OCI-LY7 (cell line): ENCODE measurements at regions not wholly inside any gene's neighbourhood (a gene's known extent, or its start where the extent isn't known, plus 50 kb on each side); places are given as distances from the start of the nearest gene placed in this dataset.
"Not testable (repeated sequence)": the region's sequence is repeated elsewhere in the genome, so short reads cannot be mapped to it uniquely, and the experiment has no call there.

Experiments used
- BruUV-seq: library from RNA; stranded (reverse); fragments of 400-500 nt; replicated peaks from 2 replicates; lab custom pipeline; 2021; lab: Mats Ljungman, UMichigan
- CTCF ChIA-PET: fragments of 300-600 bp; sonication (Branson Sonifier 250); formaldehyde crosslinking; loops from one replicate; lab custom pipeline; 2022; ENCODE audit warnings: antibody characterized with exemption; ENCODE audit not compliant: unreplicated experiment; lab: Charles Lee
- POLR2A ChIA-PET: fragments of 300-600 bp; sonication (Branson Sonifier 250); formaldehyde crosslinking; loops from one replicate; lab custom pipeline; 2022; ENCODE audit warnings: antibody characterized with exemption; lab: Charles Lee
- DNase-seq: peaks from one replicate; pipeline ENCODE4 v3.0.0-alpha.2; 2015; ENCODE audit warnings: low spot score
- H2AFZ ChIP-seq: fragments of 200-600 bp; sonication (generic), shearing (Covaris generic); 2 replicates; pipeline ENCODE4 v1.6.1; 2014; ENCODE audit warnings: mild to moderate bottlenecking, antibody characterized with exemption, low read length, moderate library complexity
- H3K27ac ChIP-seq: fragments of 200-600 bp; sonication (generic); 2 replicates; pipeline ENCODE4 v1.5.1; 2014; ENCODE audit warnings: mixed run types, low read depth, mild to moderate bottlenecking, moderate library complexity, low read length, inconsistent platforms; ENCODE audit not compliant: poor library complexity, severe bottlenecking
- H3K36me3 ChIP-seq: fragments of 200-600 bp; sonication (generic); 2 replicates; pipeline ENCODE4 v1.6.1; 2014; ENCODE audit warnings: mild to moderate bottlenecking, antibody characterized with exemption, low read length, moderate library complexity, mixed read lengths; ENCODE audit not compliant: insufficient read depth
- H3K4me1 ChIP-seq: fragments of 200-600 bp; sonication (generic); 2 replicates; pipeline ENCODE4 v1.5.1; 2014; ENCODE audit warnings: mild to moderate bottlenecking, low read length; ENCODE audit not compliant: insufficient read depth, poor library complexity, severe bottlenecking
- H3K4me2 ChIP-seq: fragments of 200-600 bp; sonication (generic); 2 replicates; pipeline ENCODE4 v1.6.1; 2014; ENCODE audit warnings: mild to moderate bottlenecking, low read length
- H3K4me3 ChIP-seq: fragments of 200-600 bp; sonication (generic); 2 replicates; pipeline ENCODE4 v1.5.1; 2014; ENCODE audit warnings: mild to moderate bottlenecking, low read depth, low read length; ENCODE audit not compliant: poor library complexity, severe bottlenecking
- H3K79me2 ChIP-seq: fragments of 200-600 bp; sonication (generic); 2 replicates; pipeline ENCODE4 v1.6.1; 2016; ENCODE audit warnings: low read depth, mild to moderate bottlenecking, low read length, moderate library complexity, mixed read lengths; ENCODE audit not compliant: insufficient read depth
- H3K9me2 ChIP-seq: fragments of 200-600 bp; sonication (generic); 2 replicates; pipeline ENCODE4 v1.6.1; 2016; ENCODE audit warnings: mild to moderate bottlenecking, low read length, mixed read lengths; ENCODE audit not compliant: insufficient read depth
- H3K9me3 ChIP-seq: fragments of 200-600 bp; sonication (generic); 2 replicates; pipeline ENCODE4 v1.6.1; 2014; ENCODE audit warnings: mild to moderate bottlenecking, mixed run types, low read length, mixed read lengths
- H4K20me1 ChIP-seq: fragments of 200-600 bp; sonication (generic); 2 replicates; pipeline ENCODE4 v1.6.1; 2014; ENCODE audit warnings: mild to moderate bottlenecking, antibody characterized with exemption, low read length, moderate library complexity, mixed read lengths; ENCODE audit not compliant: insufficient read depth
- CTCF ChIP-seq: fragments of 200-600 bp; sonication (generic); conservative IDR thresholded peaks from 2 replicates; pipeline ENCODE4 v1.5.1; 2014; ENCODE audit warnings: mild to moderate bottlenecking, antibody characterized with exemption, low read length, moderate library complexity, mixed read lengths
- EZH2phosphoT487 ChIP-seq: fragments of 200-600 bp; sonication (generic); IDR thresholded peaks from 2 replicates; pipeline ENCODE4 v1.6.1; 2018; ENCODE audit warnings: low read depth, borderline replicate concordance, mild to moderate bottlenecking, mixed run types, antibody characterized with exemption, low read length, moderate library complexity, mixed read lengths
- intact Hi-C: fragments of 100-400 bp; cut with micrococcal nuclease; formaldehyde crosslinking; loops from one replicate; pipeline ENCODE4 v1.10.0; 2022; ENCODE audit not compliant: unreplicated experiment

- POLR2A ChIA-PET: no interaction called here
- no peak overlapping the region for H2AFZ ChIP-seq
These were observed 120.9 kb downstream of the TMEM168 start for GRCh38 chr7:112669306-112669705.

GRCh38 chr7:112670193-112670592 is 120.0 kb downstream of the TMEM168 start:
- DNase-seq: no peak
- Histone ChIP-seq H3K27ac (no peak overlapping the region), H2AFZ (no peak overlapping the region), H3K4me1 (no peaks in the 10 kb centered on the region), H3K9me2 (no peaks in the 10 kb centered on the region), H4K20me1 (no peaks in the 10 kb centered on the region), H3K4me2 (no peak overlapping the region), H3K4me3 (no peak overlapping the region), H3K36me3 (no peaks in the 10 kb centered on the region), H3K9me3 (no peaks in the 10 kb centered on the region), H3K79me2 (no peaks in the 10 kb centered on the region)
- ChIA-PET POLR2A (no interaction called here), CTCF (no interaction called here)
- intact Hi-C loops: no loop called here
- BruUV-seq: no TSS peak
- no peak for TF ChIP-seq EZH2phosphoT487
- TF ChIP-seq CTCF: no peak

More at GRCh38 chr7:112669306-112669705, 120.9 kb downstream of the TMEM168 start:
- Histone ChIP-seq H3K4me1 (no peaks in the 10 kb centered on the region), H4K20me1 (no peaks in the 10 kb centered on the region), H3K4me3 (no peak overlapping the region), H3K79me2 (no peaks in the 10 kb centered on the region), H3K9me3 (no peaks in the 10 kb centered on the region), H3K9me2 (no peaks in the 10 kb centered on the region), H3K4me2 (no peak overlapping the region), H3K27ac (no peak overlapping the region), H3K36me3 (no peaks in the 10 kb centered on the region)
- DNase-seq: no peak
- TF ChIP-seq CTCF: no peak
- no peak for TF ChIP-seq EZH2phosphoT487
- intact Hi-C loops: no loop called here
- no TSS peak for BruUV-seq
- CTCF ChIA-PET: no interaction called here

- no peaks in the 10 kb centered on the region for H3K4me1 ChIP-seq
- TF ChIP-seq CTCF (no peak), EZH2phosphoT487 (no peak)
- H3K9me3 ChIP-seq: no peaks in the 10 kb centered on the region
- ChIA-PET CTCF (no interaction called here), POLR2A (interaction anchor here (0.6 to 1.7 kb wide), 7 partner anchors 10 to 1038 kb away, joined by 3 to 5 read pairs (median 4); no protein-coding TSS in a partner anchor)
- H3K4me3 ChIP-seq: no peak overlapping the region
- no peaks in the 10 kb centered on the region for H3K9me2 ChIP-seq
- H3K79me2 ChIP-seq: no peaks in the 10 kb centered on the region
- H3K36me3 ChIP-seq: no peaks in the 10 kb centered on the region
- no peak overlapping the region for H3K27ac ChIP-seq
- BruUV-seq: no TSS peak
- no peak overlapping the region for H2AFZ ChIP-seq
- no peak for DNase-seq
- intact Hi-C loops: no loop called here
- H4K20me1 ChIP-seq: no peaks in the 10 kb centered on the region
- H3K4me2 ChIP-seq: no peak overlapping the region
These were observed 111.6 kb downstream of the TMEM168 start for GRCh38 chr7:112678626-112679025.

GRCh38 chr7:112689466-112690177 is 100.6 kb downstream of the TMEM168 start:
- not testable (repeated sequence) for H3K4me2 ChIP-seq

More at GRCh38 chr7:112689466-112690177, 100.6 kb downstream of the TMEM168 start:
- H3K27ac ChIP-seq, H3K4me1 ChIP-seq, H3K9me2 ChIP-seq, H3K9me3 ChIP-seq, DNase-seq, intact Hi-C loops, H3K4me3 ChIP-seq, H3K79me2 ChIP-seq, H4K20me1 ChIP-seq, H2AFZ ChIP-seq, CTCF ChIA-PET, BruUV-seq, H3K36me3 ChIP-seq: not testable (repeated sequence)
- POLR2A ChIA-PET: interaction anchor here (0.7 kb wide), 1 partner anchor 599 kb away, joined by 3 read pairs; no protein-coding TSS in a partner anchor
